Hepatocyte (in vitro differentiated cells): ENCODE measurements at regions not wholly inside any gene's neighbourhood (a gene's known extent, or its start where the extent isn't known, plus 50 kb on each side); places are given as distances from the start of the nearest gene placed in this dataset.

Experiments used
- EZH2 ChIP-seq: fragments of 200-600 bp; sonication (generic); IDR thresholded peaks from 2 replicates; pipeline ENCODE4 v1.6.1; 2016; ENCODE audit warnings: antibody characterized with exemption, mild to moderate bottlenecking, borderline replicate concordance
- EZH2phosphoT487 ChIP-seq: fragments of 200-600 bp; sonication (generic); IDR thresholded peaks from one replicate; pipeline ENCODE4 v1.6.1; 2018; ENCODE audit warnings: antibody characterized with exemption, mild to moderate bottlenecking, low read depth, moderate library complexity; ENCODE audit not compliant: unreplicated experiment, severe bottlenecking
- TF ChIP-seq, protein P1 (sequence below): fragments of 200-600 bp; sonication (generic); IDR thresholded peaks from 2 replicates; pipeline ENCODE4 v1.5.1; 2016; ENCODE audit warnings: antibody characterized with exemption, mild to moderate bottlenecking; ENCODE audit not compliant: poor library complexity

DNA sequence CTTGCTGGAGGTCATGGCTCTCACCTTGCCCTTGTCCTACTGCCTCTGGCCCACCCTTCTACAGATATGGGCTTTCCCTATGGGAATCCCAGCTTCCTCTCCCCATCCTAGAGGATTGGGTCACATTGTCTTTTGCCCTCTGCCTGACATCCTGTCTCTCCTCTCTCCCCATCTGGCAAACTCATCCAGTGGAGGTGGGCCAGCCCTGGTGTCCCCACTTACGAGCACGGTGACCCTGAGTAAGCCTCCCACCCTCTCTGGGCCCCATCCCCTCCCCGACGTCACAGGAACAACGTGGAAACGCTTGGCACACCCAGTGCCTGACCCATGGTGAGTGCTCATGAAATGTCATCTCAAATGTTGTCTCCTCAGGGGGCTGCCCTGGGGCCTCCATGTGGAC lies 56.1 kb upstream of the ID3 start:
- TF ChIP-seq, protein P1, sequence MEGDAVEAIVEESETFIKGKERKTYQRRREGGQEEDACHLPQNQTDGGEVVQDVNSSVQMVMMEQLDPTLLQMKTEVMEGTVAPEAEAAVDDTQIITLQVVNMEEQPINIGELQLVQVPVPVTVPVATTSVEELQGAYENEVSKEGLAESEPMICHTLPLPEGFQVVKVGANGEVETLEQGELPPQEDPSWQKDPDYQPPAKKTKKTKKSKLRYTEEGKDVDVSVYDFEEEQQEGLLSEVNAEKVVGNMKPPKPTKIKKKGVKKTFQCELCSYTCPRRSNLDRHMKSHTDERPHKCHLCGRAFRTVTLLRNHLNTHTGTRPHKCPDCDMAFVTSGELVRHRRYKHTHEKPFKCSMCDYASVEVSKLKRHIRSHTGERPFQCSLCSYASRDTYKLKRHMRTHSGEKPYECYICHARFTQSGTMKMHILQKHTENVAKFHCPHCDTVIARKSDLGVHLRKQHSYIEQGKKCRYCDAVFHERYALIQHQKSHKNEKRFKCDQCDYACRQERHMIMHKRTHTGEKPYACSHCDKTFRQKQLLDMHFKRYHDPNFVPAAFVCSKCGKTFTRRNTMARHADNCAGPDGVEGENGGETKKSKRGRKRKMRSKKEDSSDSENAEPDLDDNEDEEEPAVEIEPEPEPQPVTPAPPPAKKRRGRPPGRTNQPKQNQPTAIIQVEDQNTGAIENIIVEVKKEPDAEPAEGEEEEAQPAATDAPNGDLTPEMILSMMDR = no peak
- TF ChIP-seq EZH2 (no peak), EZH2phosphoT487 (no peak)
